ENCODE measurements at regions not wholly inside any gene's neighbourhood (a gene's known extent, or its start where the extent isn't known, plus 50 kb on each side); places are given as distances from the start of the nearest gene placed in this dataset.

- Histone ChIP-seq H2AFZ (ENCODE audit: low read depth, low read length) (no peak overlapping the region), H3K9ac (ENCODE audit: low read length) (no peak overlapping the region), H3K27ac (ENCODE audit: low read depth, low read length) (no peak overlapping the region), H3K36me3 (ENCODE audit: insufficient read depth, low read length) (no peaks in the 10 kb centered on the region), H3K4me1 (ENCODE audit: insufficient read depth, low read length) (no peaks in the 10 kb centered on the region), H3K4me3 (ENCODE audit: insufficient read depth, low read depth, low read length) (no peak overlapping the region), H3K27me3 (ENCODE audit: insufficient read depth, low read length) (no peaks in the 10 kb centered on the region), H3K79me2 (ENCODE audit: insufficient read depth, low read length) (no peaks in the 10 kb centered on the region), H4K20me1 (ENCODE audit: insufficient read depth, low read length) (no peaks in the 10 kb centered on the region), H3K4me2 (ENCODE audit: low read length) (no peak overlapping the region), H3K9me3 (ENCODE audit: insufficient read depth, low read depth, low read length) (no peaks in the 10 kb centered on the region)
- Mint-ChIP-seq H3K36me3 (ENCODE audit: low read depth, unreplicated experiment) (no peaks in the 10 kb centered on the region), H3K4me3 (ENCODE audit: unreplicated experiment) (no peak overlapping the region), H3K27ac (ENCODE audit: unreplicated experiment) (no peak overlapping the region), H3K4me1 (ENCODE audit: low read depth, unreplicated experiment) (no peaks in the 10 kb centered on the region), H3K9me3 (ENCODE audit: unreplicated experiment) (no peaks in the 10 kb centered on the region), H3K27me3 (ENCODE audit: low read depth, unreplicated experiment) (peaks cover 8% of the 10 kb centered on the region)
- no peak for DNase-seq (ENCODE audit: low read depth)
- TF ChIP-seq CTCF (IDR thresholded peaks at IDR 0.05; ENCODE audit: insufficient read depth, low read depth, low read length) (no peak), EZH2 (IDR thresholded peaks at IDR 0.05; ENCODE audit: insufficient read depth, low read length) (no peak)
- no peak for FAIRE-seq
These were observed 142.0 kb upstream of the SLC28A3 start for GRCh38 chr9:84482607-84483006.

- FAIRE-seq (no peak), DNase-seq (ENCODE audit: low read depth) (no peak)
- Mint-ChIP-seq H3K27me3 (ENCODE audit: low read depth, unreplicated experiment) (peaks cover 8% of the 10 kb centered on the region), H3K9me3 (ENCODE audit: unreplicated experiment) (no peaks in the 10 kb centered on the region), H3K27ac (ENCODE audit: unreplicated experiment) (no peak overlapping the region), H3K4me1 (ENCODE audit: low read depth, unreplicated experiment) (no peaks in the 10 kb centered on the region), H3K4me3 (ENCODE audit: unreplicated experiment) (no peak overlapping the region), H3K36me3 (ENCODE audit: low read depth, unreplicated experiment) (no peaks in the 10 kb centered on the region)
- Histone ChIP-seq H3K27me3 (ENCODE audit: insufficient read depth, low read length) (no peaks in the 10 kb centered on the region), H3K27ac (ENCODE audit: low read depth, low read length) (no peak overlapping the region), H2AFZ (ENCODE audit: low read depth, low read length) (no peak overlapping the region), H4K20me1 (ENCODE audit: insufficient read depth, low read length) (no peaks in the 10 kb centered on the region), H3K4me1 (ENCODE audit: insufficient read depth, low read length) (no peaks in the 10 kb centered on the region), H3K4me3 (ENCODE audit: insufficient read depth, low read depth, low read length) (no peak overlapping the region), H3K36me3 (ENCODE audit: insufficient read depth, low read length) (no peaks in the 10 kb centered on the region), H3K9me3 (ENCODE audit: insufficient read depth, low read depth, low read length) (no peaks in the 10 kb centered on the region), H3K4me2 (ENCODE audit: low read length) (no peak overlapping the region), H3K79me2 (ENCODE audit: insufficient read depth, low read length) (no peaks in the 10 kb centered on the region), H3K9ac (ENCODE audit: low read length) (no peak overlapping the region)
- TF ChIP-seq CTCF (IDR thresholded peaks at IDR 0.05; ENCODE audit: insufficient read depth, low read depth, low read length) (no peak), EZH2 (IDR thresholded peaks at IDR 0.05; ENCODE audit: insufficient read depth, low read length) (no peak)
These were observed 143.6 kb upstream of the SLC28A3 start for GRCh38 chr9:84484172-84484571.

- H3K36me3 ChIP-seq (ENCODE audit: insufficient read depth, low read length) = no peaks in the 10 kb centered on the region
- Mint-ChIP-seq H3K36me3 (ENCODE audit: low read depth, unreplicated experiment) (no peaks in the 10 kb centered on the region), H3K27ac (ENCODE audit: unreplicated experiment) (no peak overlapping the region), H3K4me1 (ENCODE audit: low read depth, unreplicated experiment) (no peaks in the 10 kb centered on the region), H3K9me3 (ENCODE audit: unreplicated experiment) (no peaks in the 10 kb centered on the region), H3K27me3 (ENCODE audit: low read depth, unreplicated experiment) (peaks cover 8% of the 10 kb centered on the region), H3K4me3 (ENCODE audit: unreplicated experiment) (no peak overlapping the region)
- H3K4me2 ChIP-seq (ENCODE audit: low read length) = no peak overlapping the region
- H3K9me3 ChIP-seq (ENCODE audit: insufficient read depth, low read depth, low read length) = no peaks in the 10 kb centered on the region
- no peak overlapping the region for H3K4me3 ChIP-seq (ENCODE audit: insufficient read depth, low read depth, low read length)
- no peak for TF ChIP-seq EZH2 (IDR thresholded peaks at IDR 0.05; ENCODE audit: insufficient read depth, low read length)
- TF ChIP-seq CTCF (IDR thresholded peaks at IDR 0.05; ENCODE audit: insufficient read depth, low read depth, low read length) = no peak
- H3K27ac ChIP-seq (ENCODE audit: low read depth, low read length) = no peak overlapping the region
- no peak overlapping the region for H3K9ac ChIP-seq (ENCODE audit: low read length)
- no peaks in the 10 kb centered on the region for H3K27me3 ChIP-seq (ENCODE audit: insufficient read depth, low read length)
- FAIRE-seq (no peak), DNase-seq (ENCODE audit: low read depth) (no peak)
- no peaks in the 10 kb centered on the region for H3K4me1 ChIP-seq (ENCODE audit: insufficient read depth, low read length)
- H4K20me1 ChIP-seq (ENCODE audit: insufficient read depth, low read length) = no peaks in the 10 kb centered on the region
- no peaks in the 10 kb centered on the region for H3K79me2 ChIP-seq (ENCODE audit: insufficient read depth, low read length)
- no peak overlapping the region for H2AFZ ChIP-seq (ENCODE audit: low read depth, low read length)
These were observed 145.0 kb upstream of the SLC28A3 start for GRCh38 chr9:84485539-84485938.
